ENCODE measurements at regions not wholly inside any gene's neighbourhood (a gene's known extent, or its start where the extent isn't known, plus 50 kb on each side); places are given as distances from the start of the nearest gene placed in this dataset.

- H3K27me3 ChIP-seq (ENCODE audit: insufficient read depth, low read length), result no peaks in the 10 kb centered on the region
- Mint-ChIP-seq H3K9me3 (peaks cover 0 to 5% of the 10 kb centered on the region in 2 experiments; a peak in 3 of 5 replicates), H3K27ac (no peak overlapping the region), H3K4me3 (no peak overlapping the region), H3K27me3 (ENCODE audit: low read depth) (no peaks in the 10 kb centered on the region), H3K36me3 (ENCODE audit: insufficient read depth in 1 of 3, low read depth in 3 of 3) (no peaks in the 10 kb centered on the region; a peak in 3 of 7 replicates), H3K4me1 (peaks cover 6% of the 10 kb centered on the region in 2 experiments)
- H3K4me1 ChIP-seq (ENCODE audit: insufficient read depth, low read length), result no peaks in the 10 kb centered on the region
- no peak for DNase-seq
- H2BK20ac ChIP-seq (ENCODE audit: low read depth, low read length, poor library complexity, severe bottlenecking), result no peak overlapping the region
- H3K27ac ChIP-seq (ENCODE audit: insufficient read length, low read depth, low read length), result no peak overlapping the region
- H4K5ac ChIP-seq (ENCODE audit: insufficient read length, low read depth, low read length), result no peak overlapping the region
- H3T11ph ChIP-seq (ENCODE audit: low read length), result no peak overlapping the region
- H3K23me2 ChIP-seq (ENCODE audit: insufficient read length, low read depth, low read length, poor library complexity, severe bottlenecking), result no peaks in the 10 kb centered on the region
- no peak overlapping the region for H4K91ac ChIP-seq (ENCODE audit: insufficient read length, low read depth, low read length)
- H3K79me2 ChIP-seq (ENCODE audit: insufficient read depth, low read length), result no peaks in the 10 kb centered on the region
- no peaks in the 10 kb centered on the region for H4K20me1 ChIP-seq (ENCODE audit: control insufficient read depth, insufficient read depth, insufficient read length)
- H2BK15ac ChIP-seq (ENCODE audit: low read depth, low read length), result no peak overlapping the region
- H2AFZ ChIP-seq (ENCODE audit: low read length), result no peak overlapping the region
- no peak overlapping the region for H4K8ac ChIP-seq (replicated peaks; ENCODE audit: insufficient read length, low read depth, low read length)
- H3K4me2 ChIP-seq (ENCODE audit: insufficient read depth, insufficient read length, low read length), result no peak overlapping the region
- H2BK5ac ChIP-seq (ENCODE audit: insufficient read length, low read length), result no peak overlapping the region
- no peak overlapping the region for H3K9ac ChIP-seq (ENCODE audit: extremely low read depth, insufficient read length, low read length)
- H2BK12ac ChIP-seq (ENCODE audit: insufficient read length, low read depth, low read length), result no peak overlapping the region
- no peak overlapping the region for H3K23ac ChIP-seq (ENCODE audit: insufficient read length, low read depth, low read length)
- H3K18ac ChIP-seq (ENCODE audit: insufficient read length, low read depth, low read length), result no peak overlapping the region
- no CpG with 5 or more reads among the region's 1 CpG for WGBS (ENCODE audit: extremely low coverage, insufficient read length, low lambda C conversion rate)
- no peak overlapping the region for H3K4ac ChIP-seq (ENCODE audit: low read depth, low read length)
- no peak overlapping the region for H3K14ac ChIP-seq (ENCODE audit: insufficient read depth, low read length)
- H2BK120ac ChIP-seq (ENCODE audit: low read depth, low read length, poor library complexity, severe bottlenecking), result no peak overlapping the region
- H2AK5ac ChIP-seq (ENCODE audit: insufficient read length, low read length), result no peak overlapping the region
- no peaks in the 10 kb centered on the region for H3K9me3 ChIP-seq (ENCODE audit: control insufficient read depth, low read depth, low read length)
- TF ChIP-seq, protein P1, sequence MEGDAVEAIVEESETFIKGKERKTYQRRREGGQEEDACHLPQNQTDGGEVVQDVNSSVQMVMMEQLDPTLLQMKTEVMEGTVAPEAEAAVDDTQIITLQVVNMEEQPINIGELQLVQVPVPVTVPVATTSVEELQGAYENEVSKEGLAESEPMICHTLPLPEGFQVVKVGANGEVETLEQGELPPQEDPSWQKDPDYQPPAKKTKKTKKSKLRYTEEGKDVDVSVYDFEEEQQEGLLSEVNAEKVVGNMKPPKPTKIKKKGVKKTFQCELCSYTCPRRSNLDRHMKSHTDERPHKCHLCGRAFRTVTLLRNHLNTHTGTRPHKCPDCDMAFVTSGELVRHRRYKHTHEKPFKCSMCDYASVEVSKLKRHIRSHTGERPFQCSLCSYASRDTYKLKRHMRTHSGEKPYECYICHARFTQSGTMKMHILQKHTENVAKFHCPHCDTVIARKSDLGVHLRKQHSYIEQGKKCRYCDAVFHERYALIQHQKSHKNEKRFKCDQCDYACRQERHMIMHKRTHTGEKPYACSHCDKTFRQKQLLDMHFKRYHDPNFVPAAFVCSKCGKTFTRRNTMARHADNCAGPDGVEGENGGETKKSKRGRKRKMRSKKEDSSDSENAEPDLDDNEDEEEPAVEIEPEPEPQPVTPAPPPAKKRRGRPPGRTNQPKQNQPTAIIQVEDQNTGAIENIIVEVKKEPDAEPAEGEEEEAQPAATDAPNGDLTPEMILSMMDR (conservative IDR thresholded peaks at IDR 0.05), result no peak
- no peak overlapping the region for H3K56ac ChIP-seq (ENCODE audit: insufficient read length, low read depth, low read length)
- no peaks in the 10 kb centered on the region for H3K79me1 ChIP-seq (ENCODE audit: insufficient read depth, low read depth, low read length, poor library complexity, severe bottlenecking)
Observed at GRCh38 chr4:89573656-89574055, 263.3 kb downstream of the SNCA start.

Data from H9 (cell line).